Keratinocyte (primary cell): ENCODE measurements at regions not wholly inside any gene's neighbourhood (a gene's known extent, or its start where the extent isn't known, plus 50 kb on each side); places are given as distances from the start of the nearest gene placed in this dataset.

Source experiments
- DNase-seq: peaks from one replicate; pipeline ENCODE4 v3.0.0-alpha.2; 2011; ENCODE audit warnings: low read depth, missing footprints, low spot score
- FAIRE-seq: peaks from 2 replicates; lab custom pipeline; 2011; peaks lifted over from hg19 to GRCh38; lab: Jason Lieb, UNC
- H2AFZ ChIP-seq: 2 replicates; pipeline ENCODE4 v1.6.0; 2012; ENCODE audit warnings: low read length, control low read depth, inconsistent platforms; ENCODE audit not compliant: control insufficient read depth
- H3K27ac ChIP-seq: 2 replicates; pipeline ENCODE4 v1.5.1; 2011; ENCODE audit warnings: low read length; ENCODE audit not compliant: control insufficient read depth, insufficient read depth
- H3K27me3 ChIP-seq: 3 replicates; pipeline ENCODE4 v1.6.0; 2011; ENCODE audit warnings: low read length; ENCODE audit not compliant: control insufficient read depth, insufficient read depth; ENCODE audit errors: extremely low read depth
- H3K36me3 ChIP-seq, 2 experiments: 2 replicates in 1 of 2; 3 replicates in 1 of 2; pipeline ENCODE4 v1.5.1; 2011; ENCODE audit warnings: low read length in 2 of 2, mild to moderate bottlenecking in 1 of 2; ENCODE audit not compliant: control insufficient read depth in 2 of 2, insufficient read depth in 2 of 2; ENCODE audit errors: extremely low read depth in 1 of 2
- H3K4me1 ChIP-seq: 3 replicates; pipeline ENCODE4 v1.5.1; 2011; ENCODE audit warnings: low read length; ENCODE audit not compliant: control insufficient read depth, insufficient read depth; ENCODE audit errors: extremely low read depth
- H3K4me2 ChIP-seq: 3 replicates; pipeline ENCODE4 v1.6.0; 2011; ENCODE audit warnings: low read depth, low read length; ENCODE audit not compliant: control insufficient read depth, insufficient read depth; ENCODE audit errors: extremely low read depth
- H3K4me3 ChIP-seq, 3 experiments: fragments of 200-600 bp in 1 of 3; sonication (generic) in 1 of 3; 2 replicates in 2 of 3; 3 replicates in 1 of 3; pipeline ENCODE4 v1.5.1; 2011 to 2016; ENCODE audit warnings: low read length in 3 of 3, mild to moderate bottlenecking in 3 of 3, control low read depth in 2 of 3, inconsistent platforms in 1 of 3, low read depth in 1 of 3, mixed read lengths in 1 of 3, mixed run types in 1 of 3, moderate library complexity in 1 of 3; ENCODE audit not compliant: control insufficient read depth in 2 of 3, insufficient read depth in 2 of 3; ENCODE audit errors: extremely low read depth in 1 of 3
- H3K79me2 ChIP-seq: 2 replicates; pipeline ENCODE4 v1.6.0; 2012; ENCODE audit warnings: low read length; ENCODE audit not compliant: control insufficient read depth, insufficient read depth
- H3K9ac ChIP-seq: 3 replicates; pipeline ENCODE4 v1.6.0; 2011; ENCODE audit warnings: low read length; ENCODE audit not compliant: control insufficient read depth, insufficient read depth; ENCODE audit errors: extremely low read depth
- H3K9me1 ChIP-seq: 3 replicates; pipeline ENCODE4 v1.6.0; 2011; ENCODE audit warnings: low read length; ENCODE audit not compliant: control insufficient read depth, insufficient read depth; ENCODE audit errors: extremely low read depth
- H3K9me3 ChIP-seq: 2 replicates; pipeline ENCODE4 v1.5.1; 2012; ENCODE audit warnings: low read depth, low read length; ENCODE audit not compliant: control insufficient read depth
- H4K20me1 ChIP-seq: 3 replicates; pipeline ENCODE4 v1.6.0; 2011; ENCODE audit warnings: low read length; ENCODE audit not compliant: control insufficient read depth, insufficient read depth; ENCODE audit errors: extremely low read depth
- CTCF ChIP-seq, 3 experiments: IDR thresholded peaks in 1 of 3; conservative IDR thresholded peaks in 1 of 3; optimal IDR thresholded peaks in 1 of 3; 2 replicates in 2 of 3; 3 replicates in 1 of 3; pipeline versions ENCODE3 to v1.5.1; 2011; ENCODE audit warnings: low read length in 3 of 3, mild to moderate bottlenecking in 3 of 3, moderate library complexity in 2 of 3, control low read depth in 1 of 3, inconsistent platforms in 1 of 3; ENCODE audit not compliant: insufficient read depth in 2 of 3; ENCODE audit errors: extremely low read depth in 1 of 3
- EZH2 ChIP-seq: IDR thresholded peaks from one replicate; pipeline ENCODE4 v1.6.1; 2012; ENCODE audit warnings: inconsistent platforms, mild to moderate bottlenecking, low read length, moderate library complexity
- dilution Hi-C: fragments of 300-500 bp; cut with MboI; formaldehyde crosslinking; loops from one replicate; pipeline ENCODE4 v1.7.0; 2020; ENCODE audit warnings: low sequenced_read_pairs; ENCODE audit not compliant: extremely low pct_ligation_motif_present

- Histone ChIP-seq H3K4me1 (no peaks in the 10 kb centered on the region), H3K4me2 (no peak overlapping the region), H3K79me2 (no peaks in the 10 kb centered on the region), H3K36me3 (no peaks in the 10 kb centered on the region), H4K20me1 (no peaks in the 10 kb centered on the region), H3K27ac (no peak overlapping the region), H3K9me1 (no peaks in the 10 kb centered on the region), H2AFZ (no peak overlapping the region), H3K9ac (no peak overlapping the region), H3K9me3 (no peaks in the 10 kb centered on the region), H3K4me3 (no peak overlapping the region), H3K27me3 (no peaks in the 10 kb centered on the region)
- FAIRE-seq, result no peak
- dilution Hi-C loops, result no loop called here
- no peak for DNase-seq
- TF ChIP-seq CTCF (optimal IDR thresholded peaks at IDR 0.05 in 1 of 3, IDR thresholded peaks at IDR 0.05 in 1 of 3, conservative IDR thresholded peaks at IDR 0.05 in 1 of 3; ENCODE audit: extremely low read depth in 1 of 3, insufficient read depth in 2 of 3, low read length in 3 of 3) (no peak), EZH2 (no peak)
Measured at GRCh38 chr3:4001976-4002375, 202.7 kb downstream of the LRRN1 start.

- H4K20me1 ChIP-seq, result no peaks in the 10 kb centered on the region
- no peak for TF ChIP-seq CTCF (optimal IDR thresholded peaks at IDR 0.05 in 1 of 3, IDR thresholded peaks at IDR 0.05 in 1 of 3, conservative IDR thresholded peaks at IDR 0.05 in 1 of 3; ENCODE audit: extremely low read depth in 1 of 3, insufficient read depth in 2 of 3, low read length in 3 of 3)
- TF ChIP-seq EZH2, result no peak
- no peaks in the 10 kb centered on the region for H3K9me1 ChIP-seq
- FAIRE-seq, result no peak
- no peak overlapping the region for H3K27ac ChIP-seq
- no peak overlapping the region for H3K4me3 ChIP-seq
- no peak overlapping the region for H3K9ac ChIP-seq
- no peaks in the 10 kb centered on the region for H3K27me3 ChIP-seq
- no peak overlapping the region for H3K4me2 ChIP-seq
- no peaks in the 10 kb centered on the region for H3K79me2 ChIP-seq
- H3K36me3 ChIP-seq, result no peaks in the 10 kb centered on the region
- H3K4me1 ChIP-seq, result no peaks in the 10 kb centered on the region
- H3K9me3 ChIP-seq, result no peaks in the 10 kb centered on the region
- H2AFZ ChIP-seq, result no peak overlapping the region
- DNase-seq, result no peak
- dilution Hi-C loops, result no loop called here
Measured at GRCh38 chr3:4006288-4006687, 207.1 kb downstream of the LRRN1 start.
